OCI-M2 (cell line): ENCODE measurements at regions not wholly inside any gene's neighbourhood (a gene's known extent, or its start where the extent isn't known, plus 50 kb on each side); places are given as distances from the start of the nearest gene placed in this dataset.

ENCODE experiments used
- DNase-seq: peaks from one replicate; lab custom pipeline; 2025; ENCODE audit not compliant: unreplicated experiment; lab: John Stamatoyannopoulos, UW

- no peak for DNase-seq
Measured at GRCh38 chr6:165987483-165988301, 180.0 kb downstream of the TBXT start.

- DNase-seq = no peak
Measured at GRCh38 chr6:165986914-165987482, 180.7 kb downstream of the TBXT start.

- DNase-seq = no peak
Measured at GRCh38 chr6:165986311-165986913, 181.2 kb downstream of the TBXT start.

GRCh38 chr6:165985806-165986299 is 181.8 kb downstream of the TBXT start:
- no peak for DNase-seq

- no peak for DNase-seq
Measured at GRCh38 chr6:165985281-165985805, 182.3 kb downstream of the TBXT start.

GRCh38 chr6:165984729-165985275 is 182.8 kb downstream of the TBXT start:
- no peak for DNase-seq

GRCh38 chr6:165983112-165984072 is 184.3 kb downstream of the TBXT start:
- DNase-seq = no peak

- no peak for DNase-seq
Measured at GRCh38 chr6:165978476-165978875, 189.2 kb downstream of the TBXT start.

GRCh38 chr6:165976684-165977083 is 191.0 kb downstream of the TBXT start:
- no peak for DNase-seq

GRCh38 chr6:165974817-165975216 is 192.8 kb downstream of the TBXT start:
- no peak for DNase-seq

GRCh38 chr6:165973473-165973872 is 194.2 kb downstream of the TBXT start:
- no peak for DNase-seq

- DNase-seq = no peak
Measured at GRCh38 chr6:165972139-165972802, 195.4 kb downstream of the TBXT start.

GRCh38 chr6:165971202-165971601 is 196.4 kb downstream of the TBXT start:
- no peak for DNase-seq

- DNase-seq = no peak
Measured at GRCh38 chr6:165970001-165970400, 197.7 kb downstream of the TBXT start.

- no peak for DNase-seq
Measured at GRCh38 chr6:165969184-165969583, 198.5 kb downstream of the TBXT start.

GRCh38 chr6:165968408-165968807 is 199.2 kb downstream of the TBXT start:
- no peak for DNase-seq

GRCh38 chr6:165967810-165968407 is 199.7 kb downstream of the TBXT start:
- no peak for DNase-seq

- DNase-seq = no peak
Measured at GRCh38 chr6:165963750-165964149, 203.9 kb downstream of the TBXT start.

- no peak for DNase-seq
Measured at GRCh38 chr6:165962366-165962765, 205.3 kb downstream of the TBXT start.
